Embryonic facial prominence (tissue), 1 donor: ENCODE measurements at regions not wholly inside any gene's neighbourhood (a gene's known extent, or its start where the extent isn't known, plus 50 kb on each side); places are given as distances from the start of the nearest gene placed in this dataset.
"Not testable (repeated sequence)": the region's sequence is repeated elsewhere in the genome, so short reads cannot be mapped to it uniquely, and the experiment has no call there.

Source experiments
- DNase-seq: peaks from one replicate; pipeline ENCODE4 v3.0.0-alpha.2; 2016; ENCODE audit errors: extremely low spot score

DNA sequence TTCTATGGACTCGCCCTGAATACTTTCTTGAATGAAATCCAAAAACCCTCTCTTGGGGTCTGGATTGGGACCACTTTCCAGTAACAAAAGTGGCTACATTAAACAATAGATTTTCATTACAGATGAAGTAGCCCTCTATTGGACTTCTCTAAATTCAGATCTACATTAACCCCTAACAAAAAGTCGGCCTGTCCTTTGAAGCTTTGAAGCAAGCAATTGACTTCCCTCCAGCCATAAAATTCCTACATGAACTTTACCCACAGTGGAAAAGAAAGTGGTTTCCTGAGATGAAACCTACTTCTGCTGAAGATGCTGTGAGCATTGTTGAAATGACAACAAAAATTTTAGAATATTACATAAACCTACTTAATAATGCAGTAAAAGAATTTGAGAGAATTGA is 967.1 kb upstream of the ROBO1 start:
- no peak for DNase-seq

- no peak for DNase-seq
Measured at GRCh38 chr3:80734483-80734882, 966.7 kb upstream of the ROBO1 start.

DNA sequence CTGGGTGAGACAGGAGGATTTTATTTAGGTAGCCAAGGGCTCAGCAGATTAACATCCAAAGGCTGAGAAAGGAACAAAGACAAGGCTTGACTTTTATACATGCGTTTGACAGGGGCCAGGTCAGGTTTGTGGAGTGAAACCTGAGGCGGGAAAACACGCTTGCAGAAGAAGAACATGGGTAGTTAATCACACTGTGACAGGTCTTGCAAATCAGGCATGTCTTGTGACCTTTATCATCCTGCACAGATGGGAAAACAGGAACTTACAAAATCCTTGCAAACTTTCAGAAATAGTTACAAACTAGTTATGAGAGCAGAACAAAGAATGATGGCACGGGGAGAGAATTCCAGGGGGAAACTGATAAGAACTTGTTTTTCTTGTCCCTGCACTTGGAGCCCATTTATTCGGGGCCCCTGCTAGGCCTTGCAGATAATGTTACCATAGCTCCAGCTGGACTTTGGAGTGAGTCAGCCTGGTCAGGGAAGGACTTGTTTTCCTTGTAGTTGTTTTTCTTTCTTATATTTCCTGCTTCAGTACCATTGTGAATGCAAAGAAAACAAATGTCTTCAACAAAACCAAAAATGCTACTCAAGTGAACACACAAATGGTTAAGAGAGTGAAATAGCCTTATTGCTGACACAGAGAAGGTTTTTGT is 965.9 kb upstream of the ROBO1 start:
- no peak for DNase-seq

- DNase-seq: not testable (repeated sequence)
Measured at GRCh38 chr3:80727561-80727960, 959.8 kb upstream of the ROBO1 start.

DNA sequence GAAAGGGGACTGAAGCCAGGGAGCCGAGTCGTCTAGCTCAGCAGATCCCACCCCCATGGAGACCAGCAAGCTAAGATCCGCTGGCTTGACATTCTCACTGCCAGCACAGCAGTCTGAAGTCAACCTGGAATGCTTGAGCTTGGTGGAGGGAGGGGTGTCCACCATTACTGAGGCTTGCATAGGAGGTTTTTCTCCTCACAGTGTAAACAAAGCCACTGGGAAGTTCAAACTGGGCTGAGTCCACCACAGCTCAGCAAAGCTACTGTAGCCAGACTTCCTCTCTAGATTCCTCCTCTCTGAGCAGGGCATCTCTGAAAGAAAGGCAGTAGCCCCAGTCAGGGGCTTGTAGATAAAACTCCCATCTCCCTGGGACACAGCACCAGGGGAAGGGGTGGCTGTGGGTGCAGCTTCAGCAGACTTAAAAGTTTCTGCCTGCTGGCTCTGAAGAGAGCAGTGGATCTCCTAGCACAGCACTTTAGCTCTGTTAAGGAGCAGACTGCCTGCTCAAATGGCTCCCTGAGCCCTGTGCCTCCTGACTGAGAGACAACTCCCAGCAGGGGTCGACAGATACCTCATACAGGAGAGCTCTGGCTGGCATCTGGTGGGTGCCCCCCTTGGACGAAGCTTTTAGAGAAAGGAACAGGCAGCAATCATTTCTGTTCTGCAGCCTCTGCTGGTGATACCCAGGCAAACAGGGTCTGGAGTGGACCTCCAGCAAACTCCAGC is 942.0 kb upstream of the ROBO1 start:
- not testable (repeated sequence) for DNase-seq

GRCh38 chr3:80705290-80705689 is 937.5 kb upstream of the ROBO1 start:
- no peak for DNase-seq

DNA sequence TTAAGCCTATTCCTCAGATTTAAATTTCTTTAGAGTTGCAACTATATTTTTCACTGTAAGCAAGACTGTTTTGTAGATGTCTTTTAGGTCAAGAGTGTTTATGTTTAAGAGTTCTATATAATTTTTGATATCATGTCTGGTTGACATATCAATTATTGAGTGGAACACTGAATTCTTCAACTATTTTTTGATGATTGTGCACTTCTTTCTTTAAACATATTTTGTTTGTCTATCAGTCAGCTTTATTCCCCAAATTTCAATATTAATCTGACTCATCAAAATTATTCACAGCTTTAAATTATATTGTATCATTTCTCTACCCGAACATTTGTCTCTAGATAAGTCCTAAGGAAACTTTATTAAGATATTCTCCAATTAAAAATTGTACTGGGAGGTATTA is 933.6 kb upstream of the ROBO1 start:
- DNase-seq: no peak

DNA sequence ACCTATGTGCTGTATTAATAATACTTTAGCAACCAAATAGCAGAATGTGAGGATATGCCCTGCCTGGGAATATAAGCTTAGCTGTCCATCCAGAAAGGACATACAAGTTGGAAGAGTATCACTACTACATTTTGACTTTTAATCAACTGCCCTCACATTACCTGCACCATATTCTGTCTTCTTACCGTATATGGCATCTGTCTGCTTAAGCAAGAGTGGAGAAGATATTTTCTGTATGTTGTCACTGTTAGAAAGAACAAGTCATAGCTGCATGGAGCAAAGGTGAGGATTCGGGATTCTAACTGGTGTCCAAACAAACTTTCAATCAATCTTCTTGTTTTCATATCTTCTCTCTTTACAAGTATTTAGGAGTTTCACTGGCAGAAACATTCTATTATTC is 929.5 kb upstream of the ROBO1 start:
- DNase-seq: no peak

GRCh38 chr3:80696280-80696679 is 928.5 kb upstream of the ROBO1 start:
- no peak for DNase-seq

DNA sequence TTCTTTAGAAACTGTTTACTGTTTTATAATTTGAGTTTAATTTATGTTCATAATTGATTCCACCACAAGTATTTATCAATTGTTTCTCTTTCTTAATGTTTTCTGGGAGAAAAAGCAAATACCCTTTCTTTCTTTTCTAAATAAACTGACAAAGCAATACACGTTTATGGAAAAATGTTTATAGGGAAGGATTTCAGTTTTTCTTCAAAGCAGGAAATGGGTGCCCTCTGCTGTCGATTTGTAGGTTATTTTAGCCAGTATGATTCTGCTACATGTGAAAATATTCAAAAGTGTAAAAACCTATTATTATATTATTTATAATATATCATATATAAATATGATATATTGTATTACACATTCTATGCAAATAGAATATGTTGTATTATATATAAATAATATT is 921.0 kb upstream of the ROBO1 start:
- DNase-seq: no peak

DNA sequence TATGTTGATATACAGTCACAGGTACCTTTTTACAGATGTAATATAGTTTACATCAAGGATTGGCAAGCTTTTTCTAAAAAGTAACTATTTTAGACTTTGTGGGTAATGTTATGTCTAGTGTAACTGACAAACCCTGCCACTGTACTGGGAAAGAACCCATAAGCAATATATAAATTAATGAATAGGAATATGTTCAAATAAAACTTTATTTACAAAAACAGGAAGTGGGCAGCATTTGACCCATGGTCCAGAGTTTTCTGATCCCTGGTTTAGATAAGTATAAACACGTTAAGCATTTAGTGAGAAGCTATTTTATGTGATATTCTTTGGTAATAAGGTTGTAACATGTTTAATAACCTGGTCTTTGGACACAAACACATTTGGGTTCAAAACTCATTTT is 915.2 kb upstream of the ROBO1 start:
- DNase-seq: no peak

- DNase-seq: no peak
Measured at GRCh38 chr3:80682235-80682634, 914.4 kb upstream of the ROBO1 start.

DNA sequence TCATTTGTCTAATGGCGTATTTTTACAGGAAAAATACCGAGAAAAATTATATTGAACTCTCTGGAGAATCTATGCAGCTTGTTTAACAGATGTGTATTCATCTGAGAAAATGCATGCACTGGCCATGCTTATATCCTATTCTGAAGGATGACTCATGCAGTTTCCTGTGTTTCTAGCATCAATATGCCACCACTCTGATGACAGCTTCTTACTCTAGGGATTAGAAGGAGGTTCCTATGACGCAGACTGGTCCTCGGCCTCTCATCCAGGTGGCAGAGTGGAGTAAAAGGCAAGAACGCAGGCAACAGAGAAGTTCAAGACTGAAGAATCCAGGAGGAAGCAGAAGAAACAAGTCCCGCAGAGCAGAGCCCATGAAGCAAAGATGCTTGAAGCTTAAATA is 910.0 kb upstream of the ROBO1 start:
- no peak for DNase-seq

- DNase-seq: no peak
Measured at GRCh38 chr3:80676866-80677265, 909.1 kb upstream of the ROBO1 start.

DNA sequence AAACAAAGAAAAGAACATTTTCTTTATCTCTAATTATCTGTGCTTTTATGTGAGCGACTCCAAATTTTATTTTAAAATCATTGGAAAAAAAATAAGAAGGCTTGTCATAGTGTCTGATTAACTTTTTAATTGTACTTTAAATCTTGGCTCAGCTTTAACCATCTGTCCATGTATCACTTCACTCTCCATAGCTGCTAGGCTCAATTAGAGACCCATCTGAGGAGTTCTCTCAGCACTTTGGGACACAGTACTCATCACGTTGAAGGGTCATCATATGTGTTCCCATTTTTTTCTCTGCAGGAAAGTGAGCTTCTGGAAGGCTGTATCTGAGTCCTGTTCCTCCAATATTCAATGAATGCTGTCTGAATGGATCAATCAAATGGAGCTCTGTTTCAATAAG is 908.5 kb upstream of the ROBO1 start:
- no peak for DNase-seq

GRCh38 chr3:80675790-80676189 is 908.0 kb upstream of the ROBO1 start:
- DNase-seq: no peak

- DNase-seq: no peak
Measured at GRCh38 chr3:80668600-80669294, 900.9 kb upstream of the ROBO1 start.

- DNase-seq: no peak
Measured at GRCh38 chr3:80668100-80668499, 900.3 kb upstream of the ROBO1 start.

- DNase-seq: no peak
Measured at GRCh38 chr3:80663426-80663825, 895.6 kb upstream of the ROBO1 start.

- DNase-seq: no peak
Measured at GRCh38 chr3:80655216-80655615, 887.4 kb upstream of the ROBO1 start.

GRCh38 chr3:80649170-80649569 is 881.4 kb upstream of the ROBO1 start:
- no peak for DNase-seq

- no peak for DNase-seq
Measured at GRCh38 chr3:80643421-80643820, 875.6 kb upstream of the ROBO1 start.
